Mucosa of stomach (tissue), 1 donor: ENCODE measurements at regions not wholly inside any gene's neighbourhood (a gene's known extent, or its start where the extent isn't known, plus 50 kb on each side); places are given as distances from the start of the nearest gene placed in this dataset.

ENCODE experiments used
- H3K27me3 ChIP-seq: one replicate; pipeline ENCODE4 v1.7.0; 2013; ENCODE audit warnings: mild to moderate bottlenecking, low read length; ENCODE audit not compliant: control insufficient read depth, insufficient read depth
- H3K36me3 ChIP-seq: one replicate; pipeline ENCODE4 v1.7.0; 2013; ENCODE audit warnings: low read length; ENCODE audit not compliant: control insufficient read depth, insufficient read depth
- H3K4me1 ChIP-seq: one replicate; pipeline ENCODE4 v1.7.0; 2013; ENCODE audit warnings: mild to moderate bottlenecking, low read length; ENCODE audit not compliant: control insufficient read depth, insufficient read depth
- H3K4me3 ChIP-seq: one replicate; pipeline ENCODE4 v1.7.0; 2013; ENCODE audit warnings: low read length
- H3K9ac ChIP-seq: one replicate; pipeline ENCODE4 v1.7.0; 2013; ENCODE audit warnings: mild to moderate bottlenecking, low read length, moderate library complexity
- H3K9me3 ChIP-seq: one replicate; pipeline ENCODE4 v1.7.0; 2013; ENCODE audit warnings: mild to moderate bottlenecking, low read length, moderate library complexity; ENCODE audit not compliant: control insufficient read depth
- donor health status: Pancreatic carcinoma.

DNA sequence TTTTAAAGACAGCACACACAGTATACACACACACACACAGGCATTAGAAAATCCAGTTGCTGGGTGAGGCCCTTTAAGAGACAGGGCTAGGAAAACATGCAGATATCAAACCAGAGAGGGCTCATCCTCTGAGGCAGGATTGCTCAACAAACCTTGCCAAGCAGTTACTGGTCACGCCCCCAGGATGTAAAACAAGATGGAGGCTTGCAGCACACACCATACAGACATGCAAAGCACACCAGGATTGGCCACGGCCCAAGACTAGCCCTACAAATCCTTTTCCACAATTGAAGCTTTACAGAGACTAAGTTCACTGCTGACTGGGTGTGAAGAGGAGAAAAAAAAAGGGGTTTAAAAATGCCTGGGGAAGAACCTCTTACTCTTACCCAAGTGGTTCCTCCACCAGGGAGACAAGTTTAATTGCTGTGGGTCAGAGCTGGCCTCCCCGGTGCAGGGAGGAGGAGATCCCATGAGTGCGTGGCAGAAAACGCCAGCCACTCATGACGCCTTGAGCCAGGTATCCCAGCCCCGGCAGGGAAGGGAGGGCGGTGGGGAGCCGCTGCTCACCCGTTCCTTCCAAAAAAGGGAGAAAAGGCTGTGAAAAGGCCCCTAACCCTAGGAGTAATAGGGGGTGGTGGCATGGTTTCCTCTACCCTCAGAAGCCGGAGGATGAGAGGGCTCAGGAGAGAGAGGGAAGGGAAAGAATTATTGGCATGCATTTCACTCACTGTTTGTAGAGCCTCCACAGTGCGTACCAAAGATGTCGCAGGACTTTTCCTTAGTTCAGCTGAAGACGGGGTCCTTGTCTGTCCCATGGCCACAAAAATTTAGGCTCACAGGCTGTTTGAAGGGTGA is 594.6 kb upstream of the ZP4 start:
- Histone ChIP-seq H3K4me3 (no peak overlapping the region), H3K9ac (no peak overlapping the region), H3K9me3 (no peaks in the 10 kb centered on the region)

DNA sequence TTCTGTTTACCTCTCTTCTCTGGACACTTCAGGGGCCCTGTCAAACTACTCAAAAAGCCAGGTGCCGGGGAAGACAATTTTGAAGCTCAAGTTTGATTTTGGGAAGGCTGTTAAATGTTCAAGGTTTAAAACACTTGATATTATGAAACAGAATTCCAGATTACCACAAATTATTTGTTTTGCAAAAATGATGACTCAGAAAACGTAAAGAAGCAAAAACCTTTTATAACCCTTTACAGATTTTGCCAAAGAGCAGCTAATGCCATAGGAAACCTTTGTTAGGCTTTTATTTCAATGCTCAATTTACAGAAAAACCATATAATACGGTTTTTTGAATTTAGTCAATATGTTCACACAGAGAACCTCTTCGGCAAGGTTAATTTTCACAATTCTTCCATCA is 593.4 kb upstream of the ZP4 start:
- H3K9me3 ChIP-seq: no peaks in the 10 kb centered on the region
- H3K9ac ChIP-seq: no peak overlapping the region
- no peaks in the 10 kb centered on the region for H3K27me3 ChIP-seq
- no peaks in the 10 kb centered on the region for H3K36me3 ChIP-seq
- H3K4me3 ChIP-seq: no peak overlapping the region
- no peaks in the 10 kb centered on the region for H3K4me1 ChIP-seq

More for the DNA sequence above, 594.6 kb upstream of the ZP4 start:
- H3K27me3 ChIP-seq: no peaks in the 10 kb centered on the region
- no peaks in the 10 kb centered on the region for H3K36me3 ChIP-seq
- H3K4me1 ChIP-seq: no peaks in the 10 kb centered on the region

GRCh38 chr1:238476841-238477240 is 586.1 kb upstream of the ZP4 start:
- Histone ChIP-seq H3K27me3 (no peaks in the 10 kb centered on the region), H3K9me3 (no peaks in the 10 kb centered on the region), H3K4me3 (no peak overlapping the region), H3K9ac (no peak overlapping the region), H3K36me3 (no peaks in the 10 kb centered on the region), H3K4me1 (no peaks in the 10 kb centered on the region)

GRCh38 chr1:238475712-238476111 is 585.0 kb upstream of the ZP4 start:
- Histone ChIP-seq H3K4me1 (no peaks in the 10 kb centered on the region), H3K27me3 (no peaks in the 10 kb centered on the region), H3K4me3 (no peak overlapping the region), H3K36me3 (no peaks in the 10 kb centered on the region), H3K9me3 (no peaks in the 10 kb centered on the region), H3K9ac (no peak overlapping the region)

GRCh38 chr1:238474263-238474662 is 583.5 kb upstream of the ZP4 start:
- Histone ChIP-seq H3K4me3 (no peak overlapping the region), H3K27me3 (no peaks in the 10 kb centered on the region), H3K9me3 (no peaks in the 10 kb centered on the region), H3K9ac (no peak overlapping the region), H3K4me1 (no peaks in the 10 kb centered on the region), H3K36me3 (no peaks in the 10 kb centered on the region)

GRCh38 chr1:238469146-238469631 is 578.5 kb upstream of the ZP4 start:
- Histone ChIP-seq H3K9me3 (no peaks in the 10 kb centered on the region), H3K36me3 (no peaks in the 10 kb centered on the region), H3K4me1 (no peaks in the 10 kb centered on the region), H3K4me3 (no peak overlapping the region), H3K27me3 (no peaks in the 10 kb centered on the region), H3K9ac (no peak overlapping the region)

DNA sequence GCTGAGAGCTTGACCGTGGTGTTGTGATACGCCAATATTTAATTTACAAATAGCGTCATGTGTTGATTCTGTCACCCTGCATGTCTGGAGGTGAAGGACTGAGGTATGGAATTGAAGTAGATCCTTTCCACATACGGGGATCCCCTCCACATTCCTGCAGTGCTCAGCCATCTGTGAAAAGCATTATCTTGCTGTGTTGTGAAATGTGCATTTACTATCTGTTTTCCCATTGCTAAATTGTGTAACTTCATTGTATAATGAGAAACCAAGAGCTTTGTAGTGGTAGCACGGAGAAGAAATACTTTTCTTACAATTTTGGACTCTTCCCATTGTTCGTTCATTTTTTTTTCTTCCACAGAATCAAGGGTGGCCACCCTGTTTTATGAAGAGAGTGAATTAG is 577.3 kb upstream of the ZP4 start:
- Histone ChIP-seq H3K36me3 (no peaks in the 10 kb centered on the region), H3K9me3 (no peaks in the 10 kb centered on the region), H3K27me3 (no peaks in the 10 kb centered on the region), H3K4me3 (no peak overlapping the region), H3K9ac (no peak overlapping the region), H3K4me1 (no peaks in the 10 kb centered on the region)

DNA sequence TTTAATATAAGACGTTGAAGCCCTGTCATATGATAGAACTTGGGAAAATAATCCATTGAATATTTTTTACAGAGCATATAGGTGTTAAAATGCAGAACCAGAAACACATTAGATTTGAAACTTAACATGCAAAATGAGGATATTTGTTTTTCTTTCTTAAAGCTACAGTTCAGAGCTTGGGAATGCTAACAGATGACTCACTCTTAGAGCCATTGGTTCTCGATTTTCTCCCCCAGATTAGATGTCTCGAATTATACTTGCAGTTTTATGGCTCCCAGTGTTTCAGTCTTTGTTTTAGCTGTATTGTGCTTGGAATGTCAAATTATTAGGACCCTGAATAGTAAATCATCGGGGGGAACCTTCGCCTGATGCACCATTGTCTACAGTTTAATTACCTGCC is 575.7 kb upstream of the ZP4 start:
- no peaks in the 10 kb centered on the region for H3K27me3 ChIP-seq
- no peaks in the 10 kb centered on the region for H3K36me3 ChIP-seq
- no peak overlapping the region for H3K4me3 ChIP-seq
- H3K9ac ChIP-seq: no peak overlapping the region
- no peaks in the 10 kb centered on the region for H3K4me1 ChIP-seq
- no peaks in the 10 kb centered on the region for H3K9me3 ChIP-seq

DNA sequence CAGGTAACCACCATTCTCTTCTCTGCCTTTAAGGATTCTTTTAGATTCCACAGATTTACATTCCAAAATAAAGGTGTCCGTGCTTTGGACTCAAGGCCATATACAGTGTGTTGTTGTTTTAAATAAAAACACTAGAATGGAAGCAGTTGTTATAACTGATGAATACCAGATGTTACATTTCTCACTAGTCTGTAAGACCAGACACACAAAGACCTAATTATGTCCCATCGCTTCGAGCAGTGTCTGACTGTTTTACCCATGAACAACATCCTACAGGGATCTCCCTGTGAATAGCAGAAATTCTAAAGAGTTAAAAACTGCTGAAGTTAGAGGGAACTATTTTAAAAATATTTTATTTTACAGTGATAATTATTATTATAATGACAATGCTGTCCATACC is 574.7 kb upstream of the ZP4 start:
- no peak overlapping the region for H3K9ac ChIP-seq

DNA sequence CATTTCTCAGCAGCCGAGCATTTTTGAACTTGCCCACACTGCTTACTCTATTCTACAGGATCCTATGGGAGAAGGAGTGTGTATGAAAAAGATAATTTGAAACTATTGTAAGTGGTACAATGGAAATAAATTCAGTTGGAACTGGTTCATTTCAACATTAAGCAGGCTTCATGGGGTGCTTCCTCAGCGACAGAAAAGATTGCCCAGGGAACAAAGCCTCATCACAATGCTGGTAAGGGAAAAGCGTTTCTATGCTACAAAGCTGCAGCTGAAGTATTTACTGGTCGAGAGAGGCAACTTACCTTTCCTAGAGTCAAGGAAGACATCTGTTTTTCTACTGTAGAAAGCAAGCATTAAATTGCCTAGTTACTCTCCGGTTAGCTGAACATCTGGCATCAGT is 568.2 kb upstream of the ZP4 start:
- no peaks in the 10 kb centered on the region for H3K36me3 ChIP-seq
- H3K9ac ChIP-seq: no peak overlapping the region
- no peak overlapping the region for H3K4me3 ChIP-seq
- no peaks in the 10 kb centered on the region for H3K27me3 ChIP-seq
- no peaks in the 10 kb centered on the region for H3K4me1 ChIP-seq
- no peaks in the 10 kb centered on the region for H3K9me3 ChIP-seq

More for the DNA sequence above, 574.7 kb upstream of the ZP4 start:
- no peak overlapping the region for H3K4me3 ChIP-seq
- H3K4me1 ChIP-seq: no peaks in the 10 kb centered on the region
- no peaks in the 10 kb centered on the region for H3K27me3 ChIP-seq
- H3K36me3 ChIP-seq: no peaks in the 10 kb centered on the region
- no peaks in the 10 kb centered on the region for H3K9me3 ChIP-seq

DNA sequence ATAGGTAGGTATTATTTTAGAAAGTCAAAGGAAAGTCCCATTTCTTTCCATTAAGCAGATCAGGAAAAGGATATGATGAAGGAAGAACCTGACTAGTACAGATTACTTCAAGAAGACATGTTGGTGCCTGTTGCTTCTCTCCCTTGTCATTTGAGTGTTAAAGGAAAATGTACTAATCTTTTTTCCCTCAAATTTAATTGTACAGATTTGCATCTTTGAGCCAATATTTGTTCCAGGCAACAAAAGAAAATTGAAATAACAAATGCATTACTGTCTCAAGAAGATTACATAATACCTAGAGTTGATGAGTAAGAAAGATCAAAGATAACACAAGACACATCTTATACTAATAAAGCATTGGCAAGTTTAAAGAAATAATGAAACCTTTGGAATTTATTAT is 566.9 kb upstream of the ZP4 start:
- Histone ChIP-seq H3K9me3 (no peaks in the 10 kb centered on the region), H3K36me3 (no peaks in the 10 kb centered on the region), H3K27me3 (no peaks in the 10 kb centered on the region), H3K4me1 (no peaks in the 10 kb centered on the region), H3K4me3 (no peak overlapping the region), H3K9ac (no peak overlapping the region)

DNA sequence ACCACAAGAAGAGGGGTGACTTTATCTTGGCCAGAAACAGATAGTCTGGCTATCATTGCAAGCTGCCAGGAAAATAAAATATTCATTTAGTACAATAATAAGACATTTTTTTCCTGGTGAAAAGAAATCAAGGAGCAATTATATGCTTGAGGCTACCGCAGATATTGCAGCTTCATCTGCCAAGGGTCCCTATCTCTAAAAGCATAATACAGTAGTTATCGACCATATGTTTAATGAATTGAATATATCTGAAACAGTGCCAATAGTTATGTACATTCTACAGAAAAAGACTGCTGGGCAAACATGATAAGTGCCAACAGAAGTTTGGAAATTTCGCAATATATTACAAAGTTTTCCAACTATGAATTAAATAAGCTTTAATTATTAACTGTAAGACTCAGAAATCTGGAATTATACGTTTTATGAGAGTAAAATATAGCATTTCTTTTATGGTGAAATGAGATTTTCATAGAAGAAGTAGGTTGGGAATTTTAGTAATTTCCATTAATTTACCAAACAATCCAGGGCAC is 561.1 kb upstream of the ZP4 start:
- H3K36me3 ChIP-seq: no peaks in the 10 kb centered on the region
- H3K4me1 ChIP-seq: no peaks in the 10 kb centered on the region
- H3K9me3 ChIP-seq: no peaks in the 10 kb centered on the region
- no peak overlapping the region for H3K4me3 ChIP-seq
- no peak overlapping the region for H3K9ac ChIP-seq
- no peaks in the 10 kb centered on the region for H3K27me3 ChIP-seq
